Mucosa of rectum (tissue), 2 donors: ENCODE measurements at regions not wholly inside any gene's neighbourhood (a gene's known extent, or its start where the extent isn't known, plus 50 kb on each side); places are given as distances from the start of the nearest gene placed in this dataset.

Experiments used
- H3K27ac ChIP-seq, 2 donors: one replicate each; pipeline ENCODE4 v1.7.0; 2013; ENCODE audit warnings: inconsistent platforms in 2 of 2, low read depth in 2 of 2, low read length in 2 of 2
- H3K27me3 ChIP-seq, 2 donors: one replicate each; pipeline ENCODE4 v1.7.0; 2013; ENCODE audit warnings: low read length in 2 of 2; ENCODE audit not compliant: control insufficient read depth in 2 of 2, insufficient read depth in 2 of 2
- H3K36me3 ChIP-seq, 2 donors: one replicate each; pipeline ENCODE4 v1.7.0; 2013; ENCODE audit warnings: low read length in 2 of 2; ENCODE audit not compliant: control insufficient read depth in 2 of 2, insufficient read depth in 2 of 2
- H3K4me1 ChIP-seq, 2 donors: one replicate each; pipeline ENCODE4 v1.7.0; 2013; ENCODE audit warnings: low read length in 2 of 2, mild to moderate bottlenecking in 1 of 2; ENCODE audit not compliant: control insufficient read depth in 2 of 2, insufficient read depth in 2 of 2
- H3K4me3 ChIP-seq, 2 donors: one replicate each; pipeline ENCODE4 v1.7.0; 2013; ENCODE audit warnings: low read length in 2 of 2
- H3K9ac ChIP-seq, 2 donors: one replicate each; pipeline ENCODE4 v1.7.0; 2013; ENCODE audit warnings: low read length in 2 of 2, low read depth in 1 of 2, mild to moderate bottlenecking in 1 of 2
- H3K9me3 ChIP-seq, 2 donors: one replicate each; pipeline ENCODE4 v1.7.0; 2013; ENCODE audit warnings: low read length in 2 of 2; ENCODE audit not compliant: control insufficient read depth in 2 of 2
- donor health status: healthy.
- donor health status: Normal muscosa, but diverticular disease.

GRCh38 chr6:164929408-164929977 lies 379.9 kb downstream of the C6orf118 start:
- no peak overlapping the region for H3K27ac ChIP-seq
- H3K4me1 ChIP-seq, result no peaks in the 10 kb centered on the region
- H3K9ac ChIP-seq, result no peak overlapping the region
- H3K27me3 ChIP-seq, result no peaks in the 10 kb centered on the region
- no peak overlapping the region for H3K4me3 ChIP-seq
- H3K9me3 ChIP-seq, result no peaks in the 10 kb centered on the region
- H3K36me3 ChIP-seq, result no peaks in the 10 kb centered on the region

- Histone ChIP-seq H3K9me3 (no peaks in the 10 kb centered on the region), H3K27ac (no peak overlapping the region), H3K9ac (no peak overlapping the region), H3K4me1 (no peaks in the 10 kb centered on the region), H3K36me3 (no peaks in the 10 kb centered on the region), H3K4me3 (no peak overlapping the region), H3K27me3 (no peaks in the 10 kb centered on the region)
Observed at GRCh38 chr6:164928728-164929407, 380.5 kb downstream of the C6orf118 start.

DNA sequence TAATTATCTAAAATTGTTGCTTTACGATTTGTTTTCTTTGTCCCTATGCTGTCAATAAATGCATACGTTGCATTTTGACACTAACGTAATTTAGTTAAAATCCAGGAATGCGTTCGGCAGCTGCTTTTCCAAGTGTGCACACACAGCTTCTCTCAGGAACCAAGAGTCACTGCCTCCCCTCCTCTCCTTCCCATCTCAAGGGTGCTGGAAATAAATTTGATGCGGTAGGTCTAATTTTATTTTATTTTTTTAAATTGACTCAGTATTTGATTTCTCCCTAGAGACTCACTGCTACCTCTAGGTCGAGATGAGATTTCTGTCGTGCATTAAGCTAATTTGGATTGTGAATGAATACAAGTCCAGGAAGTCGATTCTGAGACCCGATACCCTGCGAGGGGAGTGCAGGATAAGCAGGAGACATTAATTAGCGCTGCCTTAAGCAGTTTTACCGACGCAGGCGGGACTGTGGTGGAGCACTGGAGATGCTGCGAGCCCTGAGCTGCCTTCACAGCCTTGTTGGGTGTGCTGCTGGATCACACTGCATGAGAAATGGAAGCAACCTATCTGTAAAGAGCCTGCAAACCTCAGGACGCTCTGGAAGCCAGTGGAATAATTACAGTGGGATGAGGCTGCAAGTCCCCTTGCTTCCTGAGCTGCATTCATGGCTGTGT lies 381.2 kb downstream of the C6orf118 start:
- Histone ChIP-seq H3K27ac (no peak overlapping the region), H3K4me1 (no peaks in the 10 kb centered on the region), H3K9me3 (no peaks in the 10 kb centered on the region), H3K4me3 (no peak overlapping the region), H3K27me3 (no peaks in the 10 kb centered on the region), H3K9ac (no peak overlapping the region), H3K36me3 (no peaks in the 10 kb centered on the region)

GRCh38 chr6:164927288-164928056 lies 381.9 kb downstream of the C6orf118 start:
- Histone ChIP-seq H3K4me3 (no peak overlapping the region), H3K9ac (no peak overlapping the region)

DNA sequence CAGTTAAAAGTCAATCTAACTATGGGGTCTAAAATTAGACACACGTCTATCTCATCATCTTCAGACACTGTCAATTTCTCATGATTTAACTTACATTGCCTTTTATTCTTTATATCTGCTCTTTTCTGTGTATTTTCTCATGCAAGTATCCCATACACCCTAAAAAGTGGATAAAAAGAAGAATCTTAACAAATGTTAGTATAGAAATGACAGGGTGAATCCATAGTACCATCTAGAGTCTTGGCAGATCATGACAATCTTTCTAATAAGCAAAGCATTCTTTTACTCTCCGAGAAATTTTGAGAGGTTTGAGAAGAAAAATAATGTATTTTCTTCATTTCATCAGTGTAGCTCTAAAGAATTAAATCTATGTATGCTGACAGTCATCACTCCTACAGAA lies 382.7 kb downstream of the C6orf118 start:
- no peak overlapping the region for H3K9ac ChIP-seq
- no peaks in the 10 kb centered on the region for H3K36me3 ChIP-seq
- no peaks in the 10 kb centered on the region for H3K4me1 ChIP-seq
- no peak overlapping the region for H3K4me3 ChIP-seq
- no peak overlapping the region for H3K27ac ChIP-seq
- no peaks in the 10 kb centered on the region for H3K9me3 ChIP-seq
- no peaks in the 10 kb centered on the region for H3K27me3 ChIP-seq

More at GRCh38 chr6:164927288-164928056, 381.9 kb downstream of the C6orf118 start:
- H3K36me3 ChIP-seq, result no peaks in the 10 kb centered on the region
- no peaks in the 10 kb centered on the region for H3K27me3 ChIP-seq
- no peaks in the 10 kb centered on the region for H3K9me3 ChIP-seq
- H3K4me1 ChIP-seq, result no peaks in the 10 kb centered on the region
- no peak overlapping the region for H3K27ac ChIP-seq

DNA sequence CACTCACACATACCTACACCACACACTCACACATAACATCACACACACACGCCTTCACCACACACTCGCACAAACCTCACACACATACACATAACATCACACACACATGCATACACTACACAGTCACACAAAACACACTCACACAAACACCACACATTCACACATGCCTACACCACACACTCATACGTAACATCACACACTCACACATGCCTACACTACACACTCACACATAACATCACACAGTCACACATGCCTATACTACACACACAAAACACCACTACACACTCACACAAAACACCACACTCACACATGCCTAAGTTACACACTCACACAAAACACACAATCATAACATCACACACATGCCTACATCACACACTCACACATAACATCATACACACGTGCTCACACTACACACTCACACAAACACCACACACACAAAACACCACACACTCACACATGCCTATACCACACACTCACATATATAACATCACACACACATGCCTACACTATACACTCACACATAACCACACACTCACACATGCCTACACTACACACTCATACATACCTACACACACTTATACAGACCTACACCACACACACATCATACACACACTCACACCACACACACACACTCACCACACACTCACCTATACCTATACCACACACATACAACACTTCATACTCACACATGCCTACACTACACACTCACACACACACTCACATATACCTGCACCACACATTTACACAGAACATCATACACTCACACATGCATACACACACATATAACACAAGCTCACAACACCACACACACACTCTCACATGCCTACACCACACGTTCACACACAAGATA lies 383.5 kb downstream of the C6orf118 start:
- H3K4me3 ChIP-seq, result no peak overlapping the region
- H3K9me3 ChIP-seq, result no peaks in the 10 kb centered on the region
- H3K27me3 ChIP-seq, result no peaks in the 10 kb centered on the region
- H3K36me3 ChIP-seq, result no peaks in the 10 kb centered on the region
- H3K4me1 ChIP-seq, result no peaks in the 10 kb centered on the region
- H3K9ac ChIP-seq, result no peak overlapping the region
- H3K27ac ChIP-seq, result no peak overlapping the region

- Histone ChIP-seq H3K27me3 (no peaks in the 10 kb centered on the region), H3K36me3 (no peaks in the 10 kb centered on the region), H3K9me3 (no peaks in the 10 kb centered on the region), H3K9ac (no peak overlapping the region), H3K4me3 (no peak overlapping the region), H3K4me1 (no peaks in the 10 kb centered on the region), H3K27ac (no peak overlapping the region)
Observed at GRCh38 chr6:164924674-164925073, 384.7 kb downstream of the C6orf118 start.

DNA sequence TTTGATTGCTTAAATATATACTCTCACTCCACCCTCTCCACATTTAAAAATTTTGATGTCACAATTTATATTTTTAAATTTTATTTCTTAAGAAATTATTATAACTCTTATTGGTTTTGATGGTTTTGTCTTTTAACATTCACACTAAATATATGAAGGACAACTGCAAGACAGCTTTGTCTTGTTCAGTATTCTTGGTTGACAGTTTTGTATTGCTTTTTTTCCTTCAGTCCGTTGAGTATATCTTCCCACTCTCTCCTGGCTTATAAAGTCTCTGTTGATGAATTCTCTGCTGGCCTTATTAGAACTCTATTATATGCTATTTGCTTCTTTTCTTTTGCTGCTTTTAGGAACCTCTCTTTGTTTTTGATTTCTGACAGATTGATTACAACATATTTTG lies 392.2 kb downstream of the C6orf118 start:
- Histone ChIP-seq H3K4me3 (no peak overlapping the region), H3K27me3 (no peaks in the 10 kb centered on the region), H3K9ac (no peak overlapping the region), H3K9me3 (peaks cover 0 to 3% of the 10 kb centered on the region in 2 donors), H3K27ac (no peak overlapping the region), H3K4me1 (no peaks in the 10 kb centered on the region), H3K36me3 (no peaks in the 10 kb centered on the region)

- no peak overlapping the region for H3K9ac ChIP-seq
- no peak overlapping the region for H3K4me3 ChIP-seq
- H3K4me1 ChIP-seq, result no peaks in the 10 kb centered on the region
- H3K9me3 ChIP-seq, result peaks cover 0 to 3% of the 10 kb centered on the region in 2 donors
- H3K36me3 ChIP-seq, result no peaks in the 10 kb centered on the region
- H3K27ac ChIP-seq, result no peak overlapping the region
- H3K27me3 ChIP-seq, result no peaks in the 10 kb centered on the region
Observed at GRCh38 chr6:164916087-164916486, 393.3 kb downstream of the C6orf118 start.
